Progenitor cell of endocrine pancreas (in vitro differentiated cells): ENCODE measurements at regions not wholly inside any gene's neighbourhood (a gene's known extent, or its start where the extent isn't known, plus 50 kb on each side); places are given as distances from the start of the nearest gene placed in this dataset.

Experiments used
- DNase-seq: peaks from one replicate; pipeline ENCODE4 v3.0.0; 2021; ENCODE audit warnings: low spot score; ENCODE audit not compliant: unreplicated experiment
- H3K27ac Mint-ChIP-seq: 2 replicates; pipeline ENCODE4 v1.8.0; 2021; ENCODE audit warnings: mild to moderate bottlenecking, moderate library complexity, mixed read lengths
- H3K27me3 Mint-ChIP-seq: 2 replicates; pipeline ENCODE4 v1.8.0; 2021; ENCODE audit warnings: mixed read lengths
- H3K36me3 Mint-ChIP-seq: 2 replicates; pipeline ENCODE4 v1.8.0; 2022; ENCODE audit warnings: mixed read lengths; ENCODE audit not compliant: insufficient read depth
- H3K4me1 Mint-ChIP-seq: 2 replicates; pipeline ENCODE4 v1.8.0; 2021; ENCODE audit warnings: low read depth, mixed read lengths
- H3K4me3 Mint-ChIP-seq: 2 replicates; pipeline ENCODE4 v1.8.0; 2021; ENCODE audit warnings: low read depth, mild to moderate bottlenecking, moderate library complexity, mixed read lengths
- H3K9me3 Mint-ChIP-seq: 2 replicates; pipeline ENCODE4 v1.8.0; 2021; ENCODE audit warnings: low read depth, mixed read lengths
- TF ChIP-seq, protein P1 (sequence below): fragments of 200-600 bp; sonication (generic); IDR thresholded peaks from one replicate; pipeline ENCODE4 v1.5.0; 2021; ENCODE audit warnings: antibody characterized with exemption, mild to moderate bottlenecking; ENCODE audit not compliant: unreplicated experiment

DNA sequence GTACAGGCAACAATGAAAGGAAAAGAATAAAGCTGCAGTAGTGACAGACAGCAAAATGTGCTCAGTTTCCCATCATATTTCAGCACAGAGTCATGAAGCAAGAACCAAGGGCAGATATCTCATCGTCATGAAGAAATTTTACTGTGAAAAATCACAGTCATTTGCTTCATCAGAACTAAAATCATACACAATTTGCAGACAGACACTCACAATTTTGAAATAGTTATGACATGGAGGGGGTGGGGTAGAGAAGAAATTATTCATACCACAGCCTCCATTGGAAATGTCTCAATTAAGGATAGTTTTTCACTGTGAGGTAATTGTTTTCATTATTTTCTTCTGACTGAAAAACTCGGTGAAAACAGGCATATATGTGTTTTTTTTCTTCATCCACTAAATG lies 78.8 kb upstream of the CNTN3 start:
- DNase-seq: no peak
- no peak overlapping the region for H3K4me3 Mint-ChIP-seq
- H3K27me3 Mint-ChIP-seq: no peaks in the 10 kb centered on the region
- no peaks in the 10 kb centered on the region for H3K4me1 Mint-ChIP-seq
- TF ChIP-seq, protein P1, sequence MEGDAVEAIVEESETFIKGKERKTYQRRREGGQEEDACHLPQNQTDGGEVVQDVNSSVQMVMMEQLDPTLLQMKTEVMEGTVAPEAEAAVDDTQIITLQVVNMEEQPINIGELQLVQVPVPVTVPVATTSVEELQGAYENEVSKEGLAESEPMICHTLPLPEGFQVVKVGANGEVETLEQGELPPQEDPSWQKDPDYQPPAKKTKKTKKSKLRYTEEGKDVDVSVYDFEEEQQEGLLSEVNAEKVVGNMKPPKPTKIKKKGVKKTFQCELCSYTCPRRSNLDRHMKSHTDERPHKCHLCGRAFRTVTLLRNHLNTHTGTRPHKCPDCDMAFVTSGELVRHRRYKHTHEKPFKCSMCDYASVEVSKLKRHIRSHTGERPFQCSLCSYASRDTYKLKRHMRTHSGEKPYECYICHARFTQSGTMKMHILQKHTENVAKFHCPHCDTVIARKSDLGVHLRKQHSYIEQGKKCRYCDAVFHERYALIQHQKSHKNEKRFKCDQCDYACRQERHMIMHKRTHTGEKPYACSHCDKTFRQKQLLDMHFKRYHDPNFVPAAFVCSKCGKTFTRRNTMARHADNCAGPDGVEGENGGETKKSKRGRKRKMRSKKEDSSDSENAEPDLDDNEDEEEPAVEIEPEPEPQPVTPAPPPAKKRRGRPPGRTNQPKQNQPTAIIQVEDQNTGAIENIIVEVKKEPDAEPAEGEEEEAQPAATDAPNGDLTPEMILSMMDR: no peak
- H3K27ac Mint-ChIP-seq: no peak overlapping the region
- H3K9me3 Mint-ChIP-seq: no peaks in the 10 kb centered on the region
- no peaks in the 10 kb centered on the region for H3K36me3 Mint-ChIP-seq

DNA sequence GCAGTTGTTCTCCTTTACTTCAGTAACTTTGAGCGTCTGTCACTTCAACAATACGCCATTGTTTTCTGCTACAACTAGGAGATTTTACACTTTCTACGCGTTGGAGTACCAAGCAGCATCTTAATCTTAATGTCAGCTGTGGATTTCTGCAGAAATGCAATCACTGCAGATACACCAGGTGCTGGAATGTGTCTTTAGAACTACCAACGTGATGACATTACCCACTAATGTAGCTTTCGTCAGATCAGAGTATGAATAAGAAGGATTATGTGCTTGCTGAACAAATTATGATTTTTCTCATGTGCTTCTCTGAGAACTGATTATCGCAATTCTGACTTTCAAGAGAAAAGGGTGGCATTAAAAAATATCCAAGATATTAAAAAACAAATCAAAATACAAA lies 77.5 kb upstream of the CNTN3 start:
- H3K36me3 Mint-ChIP-seq: no peaks in the 10 kb centered on the region
- TF ChIP-seq, protein P1: no peak
- no peak overlapping the region for H3K27ac Mint-ChIP-seq
- no peak for DNase-seq
- H3K27me3 Mint-ChIP-seq: no peaks in the 10 kb centered on the region
- H3K9me3 Mint-ChIP-seq: peaks cover 4% of the 10 kb centered on the region
- no peak overlapping the region for H3K4me3 Mint-ChIP-seq
- no peaks in the 10 kb centered on the region for H3K4me1 Mint-ChIP-seq

DNA sequence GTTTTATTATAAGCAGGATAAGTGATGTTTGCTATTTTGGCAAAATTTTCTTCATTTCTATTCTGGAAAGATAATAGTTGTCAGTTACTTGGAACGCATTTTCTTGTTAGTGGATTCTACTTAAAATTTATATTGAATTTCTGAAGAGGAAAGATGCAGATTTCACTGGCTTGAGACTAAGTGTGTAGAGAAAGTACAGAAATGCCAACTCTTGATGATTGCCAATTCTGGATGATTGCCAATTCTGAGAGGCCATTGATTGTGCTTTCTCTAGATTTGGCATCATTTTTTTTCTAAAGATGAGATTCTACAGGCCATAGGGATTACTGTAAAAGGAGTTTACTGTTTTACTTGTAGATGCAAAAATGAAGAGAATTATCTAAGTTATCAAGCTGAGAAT lies 58.9 kb upstream of the CNTN3 start:
- TF ChIP-seq, protein P1: no peak
- no peak for DNase-seq
- Mint-ChIP-seq H3K9me3 (no peaks in the 10 kb centered on the region), H3K27me3 (no peaks in the 10 kb centered on the region), H3K27ac (no peak overlapping the region), H3K36me3 (no peaks in the 10 kb centered on the region), H3K4me1 (peaks cover 8% of the 10 kb centered on the region), H3K4me3 (no peak overlapping the region)

DNA sequence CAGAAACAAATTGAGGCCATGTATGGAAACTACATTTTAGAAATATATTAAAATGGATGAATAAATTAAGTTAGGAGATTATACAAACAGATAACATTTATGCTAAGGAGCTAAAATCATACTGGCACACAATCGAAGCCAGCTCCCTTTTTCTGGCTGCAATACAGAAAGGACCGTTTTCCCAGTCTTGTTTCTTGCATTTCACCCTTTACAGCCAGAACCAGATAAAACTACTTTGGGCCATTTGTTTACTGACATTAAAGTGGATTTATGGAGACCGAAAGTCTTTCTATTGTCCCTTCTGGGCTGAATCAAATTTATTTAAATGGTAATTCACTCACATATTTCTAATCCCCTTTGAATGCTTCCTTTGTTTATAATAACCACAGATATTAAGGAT lies 50.1 kb upstream of the CNTN3 start:
- Mint-ChIP-seq H3K9me3 (peaks cover 16% of the 10 kb centered on the region), H3K4me1 (no peaks in the 10 kb centered on the region), H3K4me3 (no peak overlapping the region), H3K27me3 (no peaks in the 10 kb centered on the region), H3K27ac (no peak overlapping the region), H3K36me3 (no peaks in the 10 kb centered on the region)
- DNase-seq: no peak
- TF ChIP-seq, protein P1: no peak
